ENCODE measurements at regions not wholly inside any gene's neighbourhood (a gene's known extent, or its start where the extent isn't known, plus 50 kb on each side); places are given as distances from the start of the nearest gene placed in this dataset.
"Not testable (repeated sequence)": the region's sequence is repeated elsewhere in the genome, so short reads cannot be mapped to it uniquely, and the experiment has no call there.

- ChIA-PET CTCF (no interaction called here), POLR2A (no interaction called here)
- DNase-seq (ENCODE audit: extremely low spot score), result no peak
- TF ChIP-seq TARDBP (IDR thresholded peaks at IDR 0.05), result no peak
- no peak for TF ChIP-seq L3MBTL2 (conservative IDR thresholded peaks at IDR 0.05)
- no peak for TF ChIP-seq FOXM1 (IDR thresholded peaks at IDR 0.05; ENCODE audit: borderline replicate concordance)
These were observed 1307.8 kb upstream of the RAG2 start for GRCh38 chr11:37905707-37906417.

GRCh38 chr11:37896016-37896415 is 1298.0 kb upstream of the RAG2 start:
- POLR2A ChIA-PET, result no interaction called here
- no peak for DNase-seq (ENCODE audit: extremely low spot score)
- CTCF ChIA-PET, result no interaction called here
- TF ChIP-seq FOXM1 (IDR thresholded peaks at IDR 0.05; ENCODE audit: borderline replicate concordance) (no peak), LEF1 (IDR thresholded peaks at IDR 0.05; ENCODE audit: borderline replicate concordance) (no peak), FOXK2 (IDR thresholded peaks at IDR 0.05) (no peak), ELF4 (IDR thresholded peaks at IDR 0.05) (no peak), HDGF (IDR thresholded peaks at IDR 0.05; ENCODE audit: borderline replicate concordance) (no peak), NFRKB (IDR thresholded peaks at IDR 0.05) (no peak), TARDBP (IDR thresholded peaks at IDR 0.05) (no peak), SUZ12 (IDR thresholded peaks at IDR 0.05) (no peak), SP1 (IDR thresholded peaks at IDR 0.05) (no peak), L3MBTL2 (conservative IDR thresholded peaks at IDR 0.05) (no peak), FOXA1 (IDR thresholded peaks at IDR 0.05) (no peak)
- TF ChIP-seq, protein P1, sequence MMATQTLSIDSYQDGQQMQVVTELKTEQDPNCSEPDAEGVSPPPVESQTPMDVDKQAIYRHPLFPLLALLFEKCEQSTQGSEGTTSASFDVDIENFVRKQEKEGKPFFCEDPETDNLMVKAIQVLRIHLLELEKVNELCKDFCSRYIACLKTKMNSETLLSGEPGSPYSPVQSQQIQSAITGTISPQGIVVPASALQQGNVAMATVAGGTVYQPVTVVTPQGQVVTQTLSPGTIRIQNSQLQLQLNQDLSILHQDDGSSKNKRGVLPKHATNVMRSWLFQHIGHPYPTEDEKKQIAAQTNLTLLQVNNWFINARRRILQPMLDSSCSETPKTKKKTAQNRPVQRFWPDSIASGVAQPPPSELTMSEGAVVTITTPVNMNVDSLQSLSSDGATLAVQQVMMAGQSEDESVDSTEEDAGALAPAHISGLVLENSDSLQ (IDR thresholded peaks at IDR 0.05), result no peak

DNA sequence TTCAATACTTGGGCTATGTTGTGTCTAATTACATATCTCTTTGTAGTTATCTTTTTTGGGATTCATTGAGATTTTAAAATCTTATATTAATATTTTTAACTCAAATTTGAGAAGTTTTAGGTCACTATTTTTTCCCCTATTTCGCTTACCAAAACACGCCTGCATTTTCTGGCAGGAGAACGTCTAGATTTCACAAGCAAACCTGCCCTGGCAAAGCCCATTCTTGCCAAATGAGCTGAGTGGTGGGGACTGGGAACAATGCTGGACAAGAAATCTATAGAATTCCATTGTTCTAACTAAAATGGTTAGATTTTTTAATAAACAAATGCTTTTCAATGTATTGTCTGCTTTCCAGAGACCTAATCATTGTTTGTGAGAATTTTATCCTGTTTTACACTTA is 1283.7 kb upstream of the RAG2 start:
- TF ChIP-seq, protein P1 (IDR thresholded peaks at IDR 0.05), result no peak
- TF ChIP-seq BHLHE40 (IDR thresholded peaks at IDR 0.05; ENCODE audit: borderline replicate concordance) (no peak), SUZ12 (IDR thresholded peaks at IDR 0.05) (no peak), FOXK2 (IDR thresholded peaks at IDR 0.05) (no peak), ZNF384 (IDR thresholded peaks at IDR 0.05) (no peak), SP1 (IDR thresholded peaks at IDR 0.05) (no peak), CTBP1 (IDR thresholded peaks at IDR 0.05; ENCODE audit: borderline replicate concordance) (no peak), NFRKB (IDR thresholded peaks at IDR 0.05) (no peak), FOXA1 (IDR thresholded peaks at IDR 0.05) (no peak), L3MBTL2 (conservative IDR thresholded peaks at IDR 0.05) (no peak)
- CTCF ChIA-PET, result no interaction called here
- DNase-seq (ENCODE audit: extremely low spot score), result no peak
- POLR2A ChIA-PET, result no interaction called here

DNA sequence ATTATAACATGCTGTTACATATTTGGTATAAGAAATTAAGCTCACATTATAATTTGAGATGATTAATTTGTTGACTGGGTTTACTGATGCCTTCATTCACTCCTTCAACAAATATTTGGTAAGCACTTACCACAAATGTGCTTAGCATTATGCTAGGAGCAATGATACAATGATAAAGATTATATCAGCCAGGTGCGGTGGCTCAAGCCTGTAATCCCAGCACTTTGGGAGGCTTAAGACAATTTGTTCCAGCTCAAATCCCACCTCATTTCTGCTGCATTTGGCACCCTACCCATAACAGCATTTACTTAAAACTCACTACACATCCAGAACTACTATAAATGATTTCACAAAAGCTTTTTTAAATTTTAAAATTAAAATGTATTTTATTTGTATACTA is 1263.6 kb upstream of the RAG2 start:
- POLR2A ChIA-PET, result no interaction called here
- no peak for DNase-seq (ENCODE audit: extremely low spot score)

GRCh38 chr11:37858806-37859537 is 1260.9 kb upstream of the RAG2 start:
- DNase-seq (ENCODE audit: extremely low spot score); POLR2A ChIA-PET; CTCF ChIA-PET: not testable (repeated sequence)

More for the DNA sequence above, 1263.6 kb upstream of the RAG2 start:
- CTCF ChIA-PET, result no interaction called here
- TF ChIP-seq ELF4 (IDR thresholded peaks at IDR 0.05) (no peak), NFRKB (IDR thresholded peaks at IDR 0.05) (no peak), HDGF (IDR thresholded peaks at IDR 0.05; ENCODE audit: borderline replicate concordance) (no peak), FOXM1 (IDR thresholded peaks at IDR 0.05; ENCODE audit: borderline replicate concordance) (no peak)

GRCh38 chr11:37858398-37858797 is 1260.4 kb upstream of the RAG2 start:
- no peak for DNase-seq (ENCODE audit: extremely low spot score)

More at GRCh38 chr11:37858398-37858797, 1260.4 kb upstream of the RAG2 start:
- CTCF ChIA-PET, result no interaction called here
- TF ChIP-seq L3MBTL2 (conservative IDR thresholded peaks at IDR 0.05), result no peak
- TF ChIP-seq FOXK2 (IDR thresholded peaks at IDR 0.05), result no peak
- TF ChIP-seq FOXM1 (IDR thresholded peaks at IDR 0.05; ENCODE audit: borderline replicate concordance), result no peak
- no peak for TF ChIP-seq TARDBP (IDR thresholded peaks at IDR 0.05)
- no peak for TF ChIP-seq ARNT (IDR thresholded peaks at IDR 0.05)
- TF ChIP-seq BHLHE40 (IDR thresholded peaks at IDR 0.05; ENCODE audit: borderline replicate concordance), result no peak
- TF ChIP-seq FOXA1 (IDR thresholded peaks at IDR 0.05), result no peak
- TF ChIP-seq SUZ12 (IDR thresholded peaks at IDR 0.05), result no peak
- no peak for TF ChIP-seq ZNF384 (IDR thresholded peaks at IDR 0.05)
- no peak for TF ChIP-seq LEF1 (IDR thresholded peaks at IDR 0.05; ENCODE audit: borderline replicate concordance)
- no peak for TF ChIP-seq HDGF (IDR thresholded peaks at IDR 0.05; ENCODE audit: borderline replicate concordance)
- no peak for TF ChIP-seq CTBP1 (IDR thresholded peaks at IDR 0.05; ENCODE audit: borderline replicate concordance)
- TF ChIP-seq, protein P1 (IDR thresholded peaks at IDR 0.05), result no peak
- POLR2A ChIA-PET, result no interaction called here
